ENCODE measurements at regions not wholly inside any gene's neighbourhood (a gene's known extent, or its start where the extent isn't known, plus 50 kb on each side); places are given as distances from the start of the nearest gene placed in this dataset.
A peak's percentile ranks its signal among the peaks of the same experiment; 100 is the strongest.

- no peak for DNase-seq (ENCODE audit: low spot score in 2 of 2)
- no peaks in the 10 kb centered on the region for H3K27me3 ChIP-seq
- no peak for TF ChIP-seq POLR2A (IDR thresholded peaks at IDR 0.05)
- TF ChIP-seq, protein P1, sequence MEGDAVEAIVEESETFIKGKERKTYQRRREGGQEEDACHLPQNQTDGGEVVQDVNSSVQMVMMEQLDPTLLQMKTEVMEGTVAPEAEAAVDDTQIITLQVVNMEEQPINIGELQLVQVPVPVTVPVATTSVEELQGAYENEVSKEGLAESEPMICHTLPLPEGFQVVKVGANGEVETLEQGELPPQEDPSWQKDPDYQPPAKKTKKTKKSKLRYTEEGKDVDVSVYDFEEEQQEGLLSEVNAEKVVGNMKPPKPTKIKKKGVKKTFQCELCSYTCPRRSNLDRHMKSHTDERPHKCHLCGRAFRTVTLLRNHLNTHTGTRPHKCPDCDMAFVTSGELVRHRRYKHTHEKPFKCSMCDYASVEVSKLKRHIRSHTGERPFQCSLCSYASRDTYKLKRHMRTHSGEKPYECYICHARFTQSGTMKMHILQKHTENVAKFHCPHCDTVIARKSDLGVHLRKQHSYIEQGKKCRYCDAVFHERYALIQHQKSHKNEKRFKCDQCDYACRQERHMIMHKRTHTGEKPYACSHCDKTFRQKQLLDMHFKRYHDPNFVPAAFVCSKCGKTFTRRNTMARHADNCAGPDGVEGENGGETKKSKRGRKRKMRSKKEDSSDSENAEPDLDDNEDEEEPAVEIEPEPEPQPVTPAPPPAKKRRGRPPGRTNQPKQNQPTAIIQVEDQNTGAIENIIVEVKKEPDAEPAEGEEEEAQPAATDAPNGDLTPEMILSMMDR (IDR thresholded peaks at IDR 0.05) = no peak
- no peak overlapping the region for H3K27ac ChIP-seq
- H3K4me3 ChIP-seq = no peak overlapping the region
- WGBS, 2 donors = 65 to 74% methylated on average over 4 of the region's 4 CpGs
- H3K36me3 ChIP-seq = no peaks in the 10 kb centered on the region
- H3K4me1 ChIP-seq = peaks cover 0 to 22% (median 4%) of the 10 kb centered on the region in 4 donors
- no peaks in the 10 kb centered on the region for H3K9me3 ChIP-seq
These were observed 91.8 kb upstream of the F13A1 start for GRCh38 chr6:6412221-6412620.

DNA sequence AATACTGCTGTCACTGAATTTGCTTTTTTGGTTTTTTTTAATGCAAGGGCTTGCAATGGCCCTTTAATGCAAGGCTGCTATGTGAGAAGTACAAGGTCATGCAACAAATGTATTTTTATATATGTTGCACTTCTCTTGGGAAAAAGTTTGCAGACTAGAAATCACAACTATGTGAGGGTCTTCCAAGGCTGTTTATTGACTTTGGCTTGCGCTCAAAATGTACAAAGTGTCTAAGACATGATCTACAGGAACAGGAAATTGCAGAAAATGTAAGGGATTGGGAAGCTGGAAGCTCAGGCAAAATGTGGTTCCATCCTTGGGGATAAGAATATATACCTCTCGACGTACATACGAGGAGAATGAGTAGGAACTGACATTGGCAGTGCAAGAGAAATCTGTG lies 92.2 kb upstream of the F13A1 start:
- WGBS, 2 donors = 83 to 84% methylated on average over 4 of the region's 4 CpGs
- Histone ChIP-seq H3K9me3 (no peaks in the 10 kb centered on the region), H3K4me1 (peaks cover 0 to 18% (median 4%) of the 10 kb centered on the region in 4 donors), H3K4me3 (no peak overlapping the region), H3K27me3 (no peaks in the 10 kb centered on the region), H3K27ac (no peak overlapping the region), H3K36me3 (no peaks in the 10 kb centered on the region)
- TF ChIP-seq, protein P1 (IDR thresholded peaks at IDR 0.05) = no peak
- no peak for TF ChIP-seq POLR2A (IDR thresholded peaks at IDR 0.05)
- no peak for TF ChIP-seq EP300 (IDR thresholded peaks at IDR 0.05)
- DNase-seq (ENCODE audit: low spot score in 2 of 2) = no peak

- no peak overlapping the region for H3K27ac ChIP-seq
- H3K4me3 ChIP-seq = no peak overlapping the region
- DNase-seq (ENCODE audit: low spot score in 2 of 2) = no peak
- TF ChIP-seq EP300 (IDR thresholded peaks at IDR 0.05) (peak in 1 of 2 donors; percentile 48), POLR2A (IDR thresholded peaks at IDR 0.05) (no peak)
- TF ChIP-seq, protein P1 (IDR thresholded peaks at IDR 0.05) = no peak
- 62 to 73% methylated on average over 5 of the region's 5 CpGs for WGBS, 2 donors
- H3K27me3 ChIP-seq = no peaks in the 10 kb centered on the region
- H3K9me3 ChIP-seq = no peaks in the 10 kb centered on the region
- H3K4me1 ChIP-seq = peaks cover 0 to 12% (median under 1%) of the 10 kb centered on the region in 4 donors
- no peaks in the 10 kb centered on the region for H3K36me3 ChIP-seq
These were observed 94.5 kb upstream of the F13A1 start for GRCh38 chr6:6414931-6415330.

- Histone ChIP-seq H3K36me3 (no peaks in the 10 kb centered on the region), H3K27ac (no peak overlapping the region), H3K4me1 (no peaks in the 10 kb centered on the region), H3K27me3 (no peaks in the 10 kb centered on the region), H3K4me3 (no peak overlapping the region), H3K9me3 (no peaks in the 10 kb centered on the region)
- no peak for DNase-seq (ENCODE audit: low spot score in 2 of 2)
- no peak for TF ChIP-seq POLR2A (IDR thresholded peaks at IDR 0.05)
- TF ChIP-seq, protein P1 (IDR thresholded peaks at IDR 0.05) = no peak
- no peak for TF ChIP-seq EP300 (IDR thresholded peaks at IDR 0.05)
- 72 to 75% methylated on average over 7 of the region's 7 CpGs for WGBS, 2 donors
These were observed 97.0 kb upstream of the F13A1 start for GRCh38 chr6:6417475-6417874.

- 83 to 91% methylated on average over 3 of the region's 3 CpGs for WGBS, 2 donors
- TF ChIP-seq, protein P1 (IDR thresholded peaks at IDR 0.05) = no peak
- TF ChIP-seq EP300 (IDR thresholded peaks at IDR 0.05) (no peak), POLR2A (IDR thresholded peaks at IDR 0.05) (no peak)
- Histone ChIP-seq H3K27me3 (no peaks in the 10 kb centered on the region), H3K36me3 (no peaks in the 10 kb centered on the region), H3K4me3 (no peak overlapping the region), H3K9me3 (peaks cover 0 to 4% (median 0%) of the 10 kb centered on the region in 4 donors), H3K4me1 (no peaks in the 10 kb centered on the region), H3K27ac (no peak overlapping the region)
- no peak for DNase-seq (ENCODE audit: low spot score in 2 of 2)
These were observed 98.0 kb upstream of the F13A1 start for GRCh38 chr6:6418421-6418820.
